ENCODE measurements at regions not wholly inside any gene's neighbourhood (a gene's known extent, or its start where the extent isn't known, plus 50 kb on each side); places are given as distances from the start of the nearest gene placed in this dataset.

DNA sequence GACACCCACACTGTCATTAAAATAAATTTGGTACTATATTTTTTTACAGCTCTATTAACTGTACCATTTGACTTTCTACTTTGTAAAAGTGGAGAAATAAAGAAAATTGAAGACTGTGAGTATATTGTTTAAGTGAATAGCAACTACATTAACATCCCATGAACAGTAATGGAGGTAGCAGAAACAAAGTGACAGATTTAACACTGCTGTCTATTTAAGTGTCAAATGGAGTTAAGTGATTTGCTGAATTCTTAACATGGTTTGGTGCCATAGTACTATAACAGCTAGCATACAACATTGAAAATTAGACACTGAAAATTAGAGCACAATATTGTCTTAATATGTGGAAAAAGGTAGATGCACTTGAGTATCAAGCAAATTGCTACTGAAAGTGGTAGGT is 76.2 kb downstream of the C4orf33 start:
- TF ChIP-seq TAF1 (conservative IDR thresholded peaks at IDR 0.05) = no peak
- TF ChIP-seq, protein P1, sequence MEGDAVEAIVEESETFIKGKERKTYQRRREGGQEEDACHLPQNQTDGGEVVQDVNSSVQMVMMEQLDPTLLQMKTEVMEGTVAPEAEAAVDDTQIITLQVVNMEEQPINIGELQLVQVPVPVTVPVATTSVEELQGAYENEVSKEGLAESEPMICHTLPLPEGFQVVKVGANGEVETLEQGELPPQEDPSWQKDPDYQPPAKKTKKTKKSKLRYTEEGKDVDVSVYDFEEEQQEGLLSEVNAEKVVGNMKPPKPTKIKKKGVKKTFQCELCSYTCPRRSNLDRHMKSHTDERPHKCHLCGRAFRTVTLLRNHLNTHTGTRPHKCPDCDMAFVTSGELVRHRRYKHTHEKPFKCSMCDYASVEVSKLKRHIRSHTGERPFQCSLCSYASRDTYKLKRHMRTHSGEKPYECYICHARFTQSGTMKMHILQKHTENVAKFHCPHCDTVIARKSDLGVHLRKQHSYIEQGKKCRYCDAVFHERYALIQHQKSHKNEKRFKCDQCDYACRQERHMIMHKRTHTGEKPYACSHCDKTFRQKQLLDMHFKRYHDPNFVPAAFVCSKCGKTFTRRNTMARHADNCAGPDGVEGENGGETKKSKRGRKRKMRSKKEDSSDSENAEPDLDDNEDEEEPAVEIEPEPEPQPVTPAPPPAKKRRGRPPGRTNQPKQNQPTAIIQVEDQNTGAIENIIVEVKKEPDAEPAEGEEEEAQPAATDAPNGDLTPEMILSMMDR (IDR thresholded peaks at IDR 0.05; ENCODE audit: low read depth, low read length, missing input control) = no peak
- TF ChIP-seq YY1 (IDR thresholded peaks at IDR 0.05) = no peak
- TF ChIP-seq, protein P2, sequence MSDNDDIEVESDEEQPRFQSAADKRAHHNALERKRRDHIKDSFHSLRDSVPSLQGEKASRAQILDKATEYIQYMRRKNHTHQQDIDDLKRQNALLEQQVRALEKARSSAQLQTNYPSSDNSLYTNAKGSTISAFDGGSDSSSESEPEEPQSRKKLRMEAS (IDR thresholded peaks at IDR 0.05) = no peak
- no peak for TF ChIP-seq EGR1 (IDR thresholded peaks at IDR 0.05; ENCODE audit: low read depth in 2 of 2)
- no peak for TF ChIP-seq RXRA (IDR thresholded peaks at IDR 0.05)
- no peak for TF ChIP-seq RAD21 (IDR thresholded peaks at IDR 0.05)
- no peak for TF ChIP-seq JUND (IDR thresholded peaks at IDR 0.05)
- TF ChIP-seq, protein P3, sequence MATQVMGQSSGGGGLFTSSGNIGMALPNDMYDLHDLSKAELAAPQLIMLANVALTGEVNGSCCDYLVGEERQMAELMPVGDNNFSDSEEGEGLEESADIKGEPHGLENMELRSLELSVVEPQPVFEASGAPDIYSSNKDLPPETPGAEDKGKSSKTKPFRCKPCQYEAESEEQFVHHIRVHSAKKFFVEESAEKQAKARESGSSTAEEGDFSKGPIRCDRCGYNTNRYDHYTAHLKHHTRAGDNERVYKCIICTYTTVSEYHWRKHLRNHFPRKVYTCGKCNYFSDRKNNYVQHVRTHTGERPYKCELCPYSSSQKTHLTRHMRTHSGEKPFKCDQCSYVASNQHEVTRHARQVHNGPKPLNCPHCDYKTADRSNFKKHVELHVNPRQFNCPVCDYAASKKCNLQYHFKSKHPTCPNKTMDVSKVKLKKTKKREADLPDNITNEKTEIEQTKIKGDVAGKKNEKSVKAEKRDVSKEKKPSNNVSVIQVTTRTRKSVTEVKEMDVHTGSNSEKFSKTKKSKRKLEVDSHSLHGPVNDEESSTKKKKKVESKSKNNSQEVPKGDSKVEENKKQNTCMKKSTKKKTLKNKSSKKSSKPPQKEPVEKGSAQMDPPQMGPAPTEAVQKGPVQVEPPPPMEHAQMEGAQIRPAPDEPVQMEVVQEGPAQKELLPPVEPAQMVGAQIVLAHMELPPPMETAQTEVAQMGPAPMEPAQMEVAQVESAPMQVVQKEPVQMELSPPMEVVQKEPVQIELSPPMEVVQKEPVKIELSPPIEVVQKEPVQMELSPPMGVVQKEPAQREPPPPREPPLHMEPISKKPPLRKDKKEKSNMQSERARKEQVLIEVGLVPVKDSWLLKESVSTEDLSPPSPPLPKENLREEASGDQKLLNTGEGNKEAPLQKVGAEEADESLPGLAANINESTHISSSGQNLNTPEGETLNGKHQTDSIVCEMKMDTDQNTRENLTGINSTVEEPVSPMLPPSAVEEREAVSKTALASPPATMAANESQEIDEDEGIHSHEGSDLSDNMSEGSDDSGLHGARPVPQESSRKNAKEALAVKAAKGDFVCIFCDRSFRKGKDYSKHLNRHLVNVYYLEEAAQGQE (IDR thresholded peaks at IDR 0.05) = no peak
- TF ChIP-seq GABPA (IDR thresholded peaks at IDR 0.05 in 1 of 2, conservative IDR thresholded peaks at IDR 0.05 in 1 of 2) = no peak
- TF ChIP-seq, protein P4, sequence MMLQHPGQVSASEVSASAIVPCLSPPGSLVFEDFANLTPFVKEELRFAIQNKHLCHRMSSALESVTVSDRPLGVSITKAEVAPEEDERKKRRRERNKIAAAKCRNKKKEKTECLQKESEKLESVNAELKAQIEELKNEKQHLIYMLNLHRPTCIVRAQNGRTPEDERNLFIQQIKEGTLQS (IDR thresholded peaks at IDR 0.05) = no peak
